ENCODE measurements at regions not wholly inside any gene's neighbourhood (a gene's known extent, or its start where the extent isn't known, plus 50 kb on each side); places are given as distances from the start of the nearest gene placed in this dataset.

- no peak for TF ChIP-seq CTCF (IDR thresholded peaks at IDR 0.05)
- no peak for TF ChIP-seq POLR2A (IDR thresholded peaks at IDR 0.05)
- no peak for TF ChIP-seq POLR2AphosphoS5 (IDR thresholded peaks at IDR 0.05)
Observed at GRCh38 chr19:28941833-28942232, 271.1 kb downstream of the UQCRFS1 start.
